ENCODE measurements at regions not wholly inside any gene's neighbourhood (a gene's known extent, or its start where the extent isn't known, plus 50 kb on each side); places are given as distances from the start of the nearest gene placed in this dataset.
"Not testable (repeated sequence)": the region's sequence is repeated elsewhere in the genome, so short reads cannot be mapped to it uniquely, and the experiment has no call there.

GRCh38 chr21:35178098-35178497 lies 129.0 kb upstream of the RUNX1 start:
- FAIRE-seq = no peak
- DNase-seq (ENCODE audit: insufficient read length, low spot score) = no peak

GRCh38 chr21:35172231-35172630 lies 123.1 kb upstream of the RUNX1 start:
- no peak for FAIRE-seq
- DNase-seq (ENCODE audit: insufficient read length, low spot score) = no peak

- no peak for DNase-seq (ENCODE audit: insufficient read length, low spot score)
- FAIRE-seq = no peak
These were observed 122.3 kb upstream of the RUNX1 start for GRCh38 chr21:35171385-35171784.

- FAIRE-seq (no peak), DNase-seq (ENCODE audit: insufficient read length, low spot score) (no peak)
These were observed 121.7 kb upstream of the RUNX1 start for GRCh38 chr21:35170818-35171217.

- DNase-seq (ENCODE audit: insufficient read length, low spot score) (no peak), FAIRE-seq (no peak)
These were observed 121.1 kb upstream of the RUNX1 start for GRCh38 chr21:35170244-35170643.

- FAIRE-seq (no peak), DNase-seq (ENCODE audit: insufficient read length, low spot score) (no peak)
These were observed 120.5 kb upstream of the RUNX1 start for GRCh38 chr21:35169574-35169973.

GRCh38 chr21:35168735-35169134 lies 119.6 kb upstream of the RUNX1 start:
- no peak for FAIRE-seq

GRCh38 chr21:35164971-35165483 lies 115.9 kb upstream of the RUNX1 start:
- DNase-seq (ENCODE audit: insufficient read length, low spot score) (no peak), FAIRE-seq (no peak)

More at GRCh38 chr21:35168735-35169134, 119.6 kb upstream of the RUNX1 start:
- no peak for DNase-seq (ENCODE audit: insufficient read length, low spot score)

GRCh38 chr21:35164380-35164779 lies 115.3 kb upstream of the RUNX1 start:
- FAIRE-seq = no peak
- no peak for DNase-seq (ENCODE audit: insufficient read length, low spot score)

GRCh38 chr21:35163411-35163810 lies 114.3 kb upstream of the RUNX1 start:
- no peak for FAIRE-seq
- DNase-seq (ENCODE audit: insufficient read length, low spot score) = no peak

- FAIRE-seq (no peak), DNase-seq (ENCODE audit: insufficient read length, low spot score) (no peak)
These were observed 113.7 kb upstream of the RUNX1 start for GRCh38 chr21:35162831-35163230.

- DNase-seq (ENCODE audit: insufficient read length, low spot score) = no peak
- FAIRE-seq = no peak
These were observed 110.8 kb upstream of the RUNX1 start for GRCh38 chr21:35159881-35160280.

- FAIRE-seq; DNase-seq (ENCODE audit: insufficient read length, low spot score): not testable (repeated sequence)
These were observed 108.3 kb upstream of the RUNX1 start for GRCh38 chr21:35157374-35157773.

- DNase-seq (ENCODE audit: insufficient read length, low spot score) (no peak), FAIRE-seq (no peak)
These were observed 107.5 kb upstream of the RUNX1 start for GRCh38 chr21:35156293-35157278.

GRCh38 chr21:35154788-35155187 lies 105.7 kb upstream of the RUNX1 start:
- DNase-seq (ENCODE audit: insufficient read length, low spot score) (no peak), FAIRE-seq (no peak)

GRCh38 chr21:35153671-35154070 lies 104.6 kb upstream of the RUNX1 start:
- DNase-seq (ENCODE audit: insufficient read length, low spot score) = no peak
- no peak for FAIRE-seq

- DNase-seq (ENCODE audit: insufficient read length, low spot score) (no peak), FAIRE-seq (no peak)
These were observed 101.6 kb upstream of the RUNX1 start for GRCh38 chr21:35150562-35151226.

GRCh38 chr21:35149698-35150097 lies 100.6 kb upstream of the RUNX1 start:
- no peak for FAIRE-seq
- DNase-seq (ENCODE audit: insufficient read length, low spot score) = no peak

- FAIRE-seq = no peak
These were observed 98.3 kb upstream of the RUNX1 start for GRCh38 chr21:35147439-35147838.

GRCh38 chr21:35145626-35146233 lies 96.6 kb upstream of the RUNX1 start:
- DNase-seq (ENCODE audit: insufficient read length, low spot score) = no peak

More at GRCh38 chr21:35147439-35147838, 98.3 kb upstream of the RUNX1 start:
- no peak for DNase-seq (ENCODE audit: insufficient read length, low spot score)

GRCh38 chr21:35144978-35145377 lies 95.9 kb upstream of the RUNX1 start:
- no peak for FAIRE-seq
- no peak for DNase-seq (ENCODE audit: insufficient read length, low spot score)

More at GRCh38 chr21:35145626-35146233, 96.6 kb upstream of the RUNX1 start:
- FAIRE-seq = no peak

All from GM19239 (cell line).